ENCODE measurements at regions not wholly inside any gene's neighbourhood (a gene's known extent, or its start where the extent isn't known, plus 50 kb on each side); places are given as distances from the start of the nearest gene placed in this dataset.

GRCh38 chr6:98467091-98467490, 367.3 kb upstream of the POU3F2 start:
- DNase-seq (ENCODE audit: low read depth in 4 of 6, low spot score in 6 of 6): no peak
- Histone ChIP-seq H3K4me3 (ENCODE audit: low read depth, low read length) (no peak overlapping the region), H3K27ac (ENCODE audit: low read depth, low read length) (no peak overlapping the region), H3K9me3 (ENCODE audit: control insufficient read depth, insufficient read depth, low read length) (peaks cover 6% of the 10 kb centered on the region), H3K27me3 (ENCODE audit: control insufficient read depth, insufficient read depth, low read length) (no peaks in the 10 kb centered on the region), H3K36me3 (ENCODE audit: control insufficient read depth, insufficient read depth, low read length) (no peaks in the 10 kb centered on the region), H3K4me1 (ENCODE audit: control insufficient read depth, insufficient read depth, low read length) (no peaks in the 10 kb centered on the region)
- WGBS (ENCODE audit: insufficient coverage): 66% methylated on average over 2 of the region's 2 CpGs

- H3K4me3 ChIP-seq (ENCODE audit: low read depth, low read length): no peak overlapping the region
- no peaks in the 10 kb centered on the region for H3K36me3 ChIP-seq (ENCODE audit: control insufficient read depth, insufficient read depth, low read length)
- H3K27me3 ChIP-seq (ENCODE audit: control insufficient read depth, insufficient read depth, low read length): no peaks in the 10 kb centered on the region
- no peak for DNase-seq (ENCODE audit: low read depth in 4 of 6, low spot score in 6 of 6)
- no peak overlapping the region for H3K27ac ChIP-seq (ENCODE audit: low read depth, low read length)
- no peaks in the 10 kb centered on the region for H3K4me1 ChIP-seq (ENCODE audit: control insufficient read depth, insufficient read depth, low read length)
- WGBS (ENCODE audit: insufficient coverage): no CpG with 5 or more reads among the region's 3 CpGs
- H3K9me3 ChIP-seq (ENCODE audit: control insufficient read depth, insufficient read depth, low read length): peaks cover 6% of the 10 kb centered on the region
Measured at GRCh38 chr6:98467902-98468301, 366.5 kb upstream of the POU3F2 start.

- Histone ChIP-seq H3K4me3 (ENCODE audit: low read depth, low read length) (no peak overlapping the region), H3K27ac (ENCODE audit: low read depth, low read length) (no peak overlapping the region), H3K4me1 (ENCODE audit: control insufficient read depth, insufficient read depth, low read length) (no peaks in the 10 kb centered on the region), H3K36me3 (ENCODE audit: control insufficient read depth, insufficient read depth, low read length) (no peaks in the 10 kb centered on the region), H3K9me3 (ENCODE audit: control insufficient read depth, insufficient read depth, low read length) (peaks cover 6% of the 10 kb centered on the region), H3K27me3 (ENCODE audit: control insufficient read depth, insufficient read depth, low read length) (no peaks in the 10 kb centered on the region)
- DNase-seq (ENCODE audit: low read depth in 4 of 6, low spot score in 6 of 6): no peak
- WGBS (ENCODE audit: insufficient coverage): 96% methylated on average over 2 of the region's 2 CpGs
Measured at GRCh38 chr6:98469141-98469540, 365.2 kb upstream of the POU3F2 start.

- no peaks in the 10 kb centered on the region for H3K4me1 ChIP-seq (ENCODE audit: control insufficient read depth, insufficient read depth, low read length)
- no peak for DNase-seq (ENCODE audit: low read depth in 4 of 6, low spot score in 6 of 6)
- 82% methylated on average over 1 of the region's 1 CpG for WGBS (ENCODE audit: insufficient coverage)
Measured at GRCh38 chr6:98470821-98471220, 363.6 kb upstream of the POU3F2 start.

GRCh38 chr6:98471444-98471843, 362.9 kb upstream of the POU3F2 start:
- H3K9me3 ChIP-seq (ENCODE audit: control insufficient read depth, insufficient read depth, low read length): peaks cover 6% of the 10 kb centered on the region
- no peak overlapping the region for H3K27ac ChIP-seq (ENCODE audit: low read depth, low read length)
- no peaks in the 10 kb centered on the region for H3K36me3 ChIP-seq (ENCODE audit: control insufficient read depth, insufficient read depth, low read length)
- DNase-seq (ENCODE audit: low read depth in 4 of 6, low spot score in 6 of 6): no peak
- H3K4me1 ChIP-seq (ENCODE audit: control insufficient read depth, insufficient read depth, low read length): no peaks in the 10 kb centered on the region
- H3K4me3 ChIP-seq (ENCODE audit: low read depth, low read length): no peak overlapping the region
- H3K27me3 ChIP-seq (ENCODE audit: control insufficient read depth, insufficient read depth, low read length): no peaks in the 10 kb centered on the region

More at GRCh38 chr6:98470821-98471220, 363.6 kb upstream of the POU3F2 start:
- H3K27ac ChIP-seq (ENCODE audit: low read depth, low read length): no peak overlapping the region
- no peaks in the 10 kb centered on the region for H3K36me3 ChIP-seq (ENCODE audit: control insufficient read depth, insufficient read depth, low read length)
- H3K4me3 ChIP-seq (ENCODE audit: low read depth, low read length): no peak overlapping the region
- H3K9me3 ChIP-seq (ENCODE audit: control insufficient read depth, insufficient read depth, low read length): peaks cover 6% of the 10 kb centered on the region
- H3K27me3 ChIP-seq (ENCODE audit: control insufficient read depth, insufficient read depth, low read length): no peaks in the 10 kb centered on the region

GRCh38 chr6:98477231-98477630, 357.1 kb upstream of the POU3F2 start:
- Histone ChIP-seq H3K9me3 (ENCODE audit: control insufficient read depth, insufficient read depth, low read length) (no peaks in the 10 kb centered on the region), H3K4me3 (ENCODE audit: low read depth, low read length) (no peak overlapping the region), H3K36me3 (ENCODE audit: control insufficient read depth, insufficient read depth, low read length) (no peaks in the 10 kb centered on the region), H3K27me3 (ENCODE audit: control insufficient read depth, insufficient read depth, low read length) (no peaks in the 10 kb centered on the region), H3K4me1 (ENCODE audit: control insufficient read depth, insufficient read depth, low read length) (no peaks in the 10 kb centered on the region), H3K27ac (ENCODE audit: low read depth, low read length) (no peak overlapping the region)
- WGBS (ENCODE audit: insufficient coverage): 82% methylated on average over 1 of the region's 2 CpGs
- no peak for DNase-seq (ENCODE audit: low read depth in 4 of 6, low spot score in 6 of 6)

- H3K27me3 ChIP-seq (ENCODE audit: control insufficient read depth, insufficient read depth, low read length): no peaks in the 10 kb centered on the region
- peak in 2 of 6 donors; percentile 28 to 33 for DNase-seq (ENCODE audit: low read depth in 4 of 6, low spot score in 6 of 6)
- H3K27ac ChIP-seq (ENCODE audit: low read depth, low read length): no peak overlapping the region
- H3K36me3 ChIP-seq (ENCODE audit: control insufficient read depth, insufficient read depth, low read length): no peaks in the 10 kb centered on the region
- no peak overlapping the region for H3K4me3 ChIP-seq (ENCODE audit: low read depth, low read length)
- no peaks in the 10 kb centered on the region for H3K9me3 ChIP-seq (ENCODE audit: control insufficient read depth, insufficient read depth, low read length)
- WGBS (ENCODE audit: insufficient coverage): 40% methylated on average over 2 of the region's 6 CpGs
- H3K4me1 ChIP-seq (ENCODE audit: control insufficient read depth, insufficient read depth, low read length): peaks cover 5% of the 10 kb centered on the region
Measured at GRCh38 chr6:98484696-98485095, 349.7 kb upstream of the POU3F2 start.

- H3K27me3 ChIP-seq (ENCODE audit: control insufficient read depth, insufficient read depth, low read length): no peaks in the 10 kb centered on the region
- peaks cover 5% of the 10 kb centered on the region for H3K4me1 ChIP-seq (ENCODE audit: control insufficient read depth, insufficient read depth, low read length)
- no peak overlapping the region for H3K4me3 ChIP-seq (ENCODE audit: low read depth, low read length)
- no peaks in the 10 kb centered on the region for H3K36me3 ChIP-seq (ENCODE audit: control insufficient read depth, insufficient read depth, low read length)
- DNase-seq (ENCODE audit: low read depth in 4 of 6, low spot score in 6 of 6): no peak
- H3K27ac ChIP-seq (ENCODE audit: low read depth, low read length): no peak overlapping the region
- no peaks in the 10 kb centered on the region for H3K9me3 ChIP-seq (ENCODE audit: control insufficient read depth, insufficient read depth, low read length)
Measured at GRCh38 chr6:98485593-98485992, 348.8 kb upstream of the POU3F2 start.

- 44% methylated on average over 2 of the region's 2 CpGs for WGBS (ENCODE audit: insufficient coverage)
- no peak overlapping the region for H3K27ac ChIP-seq (ENCODE audit: low read depth, low read length)
- DNase-seq (ENCODE audit: low read depth in 4 of 6, low spot score in 6 of 6): no peak
- no peaks in the 10 kb centered on the region for H3K27me3 ChIP-seq (ENCODE audit: control insufficient read depth, insufficient read depth, low read length)
- no peaks in the 10 kb centered on the region for H3K36me3 ChIP-seq (ENCODE audit: control insufficient read depth, insufficient read depth, low read length)
- no peak overlapping the region for H3K4me3 ChIP-seq (ENCODE audit: low read depth, low read length)
- H3K4me1 ChIP-seq (ENCODE audit: control insufficient read depth, insufficient read depth, low read length): peaks cover 5% of the 10 kb centered on the region
- no peaks in the 10 kb centered on the region for H3K9me3 ChIP-seq (ENCODE audit: control insufficient read depth, insufficient read depth, low read length)
Measured at GRCh38 chr6:98486057-98486456, 348.3 kb upstream of the POU3F2 start.

- no peaks in the 10 kb centered on the region for H3K27me3 ChIP-seq (ENCODE audit: control insufficient read depth, insufficient read depth, low read length)
- H3K4me3 ChIP-seq (ENCODE audit: low read depth, low read length): no peak overlapping the region
- H3K4me1 ChIP-seq (ENCODE audit: control insufficient read depth, insufficient read depth, low read length): peaks cover 5% of the 10 kb centered on the region
- no CpG with 5 or more reads among the region's 1 CpG for WGBS (ENCODE audit: insufficient coverage)
- peak in 5 of 6 donors; percentile 28 to 80 (median 48) for DNase-seq (ENCODE audit: low read depth in 4 of 6, low spot score in 6 of 6)
- H3K9me3 ChIP-seq (ENCODE audit: control insufficient read depth, insufficient read depth, low read length): no peaks in the 10 kb centered on the region
- no peaks in the 10 kb centered on the region for H3K36me3 ChIP-seq (ENCODE audit: control insufficient read depth, insufficient read depth, low read length)
- H3K27ac ChIP-seq (ENCODE audit: low read depth, low read length): peak overlapping the region; percentile 10
Measured at GRCh38 chr6:98487612-98488011, 346.8 kb upstream of the POU3F2 start.

All from spinal cord (tissue), 9 donors.